Pancreas (tissue), 10 donors: ENCODE measurements at regions not wholly inside any gene's neighbourhood (a gene's known extent, or its start where the extent isn't known, plus 50 kb on each side); places are given as distances from the start of the nearest gene placed in this dataset.

ENCODE experiments used
- ATAC-seq, 4 donors: fragments of 200-7000 bp; cut with Tn5 transposase; one replicate each; pipeline versions ENCODE4 v1.8.0 to v1.9.1; 2020; ENCODE audit warnings: mild to moderate bottlenecking in 4 of 4, moderate library complexity in 4 of 4
- DNase-seq, 6 donors: peaks; one replicate each; pipeline ENCODE4 v3.0.0-alpha.2; 2020
- FAIRE-seq: peaks from 2 replicates; lab custom pipeline; 2012; peaks lifted over from hg19 to GRCh38; lab: Jason Lieb, UNC
- H3K27ac ChIP-seq, 4 donors: fragments of 200-600 bp; sonication (generic); 1 replicate in 3 of 4; 2 replicates in 1 of 4; pipeline versions ENCODE4 v1.5.0 to v1.8.0; 2020
- H3K27me3 ChIP-seq, 4 donors: fragments of 200-600 bp; one replicate each; pipeline ENCODE4 v1.8.0; 2021
- H3K36me3 ChIP-seq, 3 donors: fragments of 200-600 bp; sonication (generic) in 1 of 3; one replicate each; pipeline versions ENCODE4 v1.5.0 to v1.8.0; 2020 to 2021
- H3K4me1 ChIP-seq, 3 donors: fragments of 200-600 bp; one replicate each; pipeline ENCODE4 v1.8.0; 2021
- H3K4me3 ChIP-seq, 4 donors: fragments of 200-600 bp; sonication (generic) in 2 of 4; one replicate each; pipeline versions ENCODE4 v1.5.0 to v1.8.0; 2020 to 2021
- H3K9me3 ChIP-seq, 4 donors: fragments of 200-600 bp; one replicate each; pipeline ENCODE4 v1.8.0; 2021
- CTCF ChIP-seq, 4 donors: fragments of 200-600 bp; sonication (generic) in 3 of 4; IDR thresholded peaks; one replicate each; pipeline versions ENCODE4 v1.5.0 to v1.8.0; 2021; ENCODE audit warnings: antibody characterized with exemption in 4 of 4
- WGBS, 2 donors: extraction: QIAGEN DNeasy Blood & Tissue Kit; methylation state at CpG; one replicate each; pipeline ENCODE4 v1.1.7; 2013; 5-methylcytosine and 5-hydroxymethylcytosine counted together
- intact Hi-C, 3 donors: fragments of 100-400 bp; cut with DNase I; formaldehyde crosslinking; loops; one replicate each; pipeline versions ENCODE4 v1.11.1 to v1.14.2; 2022
- donor health status: healthy with polysubstance abuse.
- donor health status: DM: no; HTN: no; CAD: no; lungs with moderate emphysema.
- donor health status: DM: no; HTN: no; CAD: no.
- donor health status: control.
- donor health status: control.
- donor health status: Bipolar disorder and iron deficiency.
- donor health status: DM: yes; HTN: yes; CAD: no.
- donor health status: DM: no; HTN: no; CAD: no.
- donor health status: DM: no; HTN: no; CAD: no.
- donor health status: DM: yes; HTN: yes; CAD: no.

GRCh38 chr2:103208916-103209315, 447.1 kb downstream of the TMEM182 start:
- H3K27me3 ChIP-seq: no peaks in the 10 kb centered on the region
- FAIRE-seq (no peak), DNase-seq (no peak), ATAC-seq (no peak)
- no peaks in the 10 kb centered on the region for H3K36me3 ChIP-seq
- no peak for TF ChIP-seq CTCF (IDR thresholded peaks at IDR 0.05)
- H3K27ac ChIP-seq: no peak overlapping the region
- intact Hi-C loops: no loop called here
- H3K9me3 ChIP-seq: no peaks in the 10 kb centered on the region
- WGBS, 2 donors: 34 to 45% methylated on average over 3 of the region's 3 CpGs
- H3K4me3 ChIP-seq: no peak overlapping the region
- no peaks in the 10 kb centered on the region for H3K4me1 ChIP-seq

GRCh38 chr2:103213028-103213542, 451.3 kb downstream of the TMEM182 start:
- FAIRE-seq: no peak
- DNase-seq: no peak
- 50 to 60% methylated on average over 3 of the region's 3 CpGs for WGBS, 2 donors
- Histone ChIP-seq H3K36me3 (no peaks in the 10 kb centered on the region), H3K27me3 (no peaks in the 10 kb centered on the region), H3K4me3 (no peak overlapping the region), H3K9me3 (no peaks in the 10 kb centered on the region), H3K4me1 (no peaks in the 10 kb centered on the region), H3K27ac (no peak overlapping the region)
- no peak for TF ChIP-seq CTCF (IDR thresholded peaks at IDR 0.05)
- intact Hi-C loops: no loop called here
- ATAC-seq: no peak

DNA sequence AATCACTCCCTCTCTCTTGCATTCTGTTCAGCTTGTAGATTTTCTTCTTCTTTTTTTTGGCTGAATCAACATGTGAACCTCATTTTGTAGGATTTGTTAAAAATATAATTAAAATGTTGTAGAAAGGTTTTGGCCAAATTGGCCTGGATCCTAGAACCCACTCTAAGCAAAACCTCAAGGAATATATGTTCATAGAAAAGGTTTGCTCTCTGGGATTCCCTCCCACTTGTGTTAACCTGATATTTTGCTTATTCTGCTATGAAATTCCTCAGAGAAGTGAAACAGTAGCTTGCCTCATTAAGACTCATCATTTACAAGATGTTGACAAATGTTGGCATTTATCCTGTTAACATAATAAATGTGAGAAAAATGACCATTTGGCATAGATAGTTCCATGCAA, 456.7 kb downstream of the TMEM182 start:
- no peak for ATAC-seq
- no peaks in the 10 kb centered on the region for H3K4me1 ChIP-seq

DNA sequence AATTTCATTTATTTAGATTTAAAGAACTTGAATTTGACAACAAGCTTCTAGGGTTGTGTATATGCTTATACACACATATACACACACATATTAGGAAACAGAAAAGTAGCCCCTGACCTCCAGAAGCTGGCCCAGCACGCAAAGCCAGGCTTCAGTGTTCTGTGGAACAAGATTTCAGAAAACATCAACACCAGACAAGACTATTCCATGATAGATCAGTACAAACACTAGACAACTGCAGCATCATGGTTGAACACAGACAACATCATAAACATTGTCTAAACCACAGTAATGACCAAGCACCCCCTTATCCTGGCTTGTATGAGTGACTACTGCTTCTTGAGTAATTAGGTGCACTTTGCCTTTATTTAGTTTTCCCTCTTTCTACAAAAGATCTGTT, 457.6 kb downstream of the TMEM182 start:
- no peaks in the 10 kb centered on the region for H3K9me3 ChIP-seq
- DNase-seq (no peak), FAIRE-seq (no peak), ATAC-seq (no peak)
- 63 to 73% methylated on average over 1 of the region's 1 CpG for WGBS, 2 donors
- H3K4me3 ChIP-seq: no peak overlapping the region
- no peaks in the 10 kb centered on the region for H3K27me3 ChIP-seq
- no peaks in the 10 kb centered on the region for H3K36me3 ChIP-seq
- H3K4me1 ChIP-seq: no peaks in the 10 kb centered on the region
- no peak overlapping the region for H3K27ac ChIP-seq
- intact Hi-C loops: no loop called here
- TF ChIP-seq CTCF (IDR thresholded peaks at IDR 0.05): no peak

More for the DNA sequence above, 456.7 kb downstream of the TMEM182 start:
- Histone ChIP-seq H3K36me3 (no peaks in the 10 kb centered on the region), H3K4me3 (no peak overlapping the region), H3K27me3 (no peaks in the 10 kb centered on the region), H3K9me3 (no peaks in the 10 kb centered on the region), H3K27ac (no peak overlapping the region)
- FAIRE-seq: no peak
- no peak for DNase-seq
- no peak for TF ChIP-seq CTCF (IDR thresholded peaks at IDR 0.05)
- intact Hi-C loops: no loop called here

- H3K4me1 ChIP-seq: no peaks in the 10 kb centered on the region
- no peak for TF ChIP-seq CTCF (IDR thresholded peaks at IDR 0.05)
- intact Hi-C loops: no loop called here
- H3K4me3 ChIP-seq: no peak overlapping the region
- H3K27me3 ChIP-seq: no peaks in the 10 kb centered on the region
- no peaks in the 10 kb centered on the region for H3K9me3 ChIP-seq
- DNase-seq (no peak), FAIRE-seq (no peak), ATAC-seq (no peak)
- no peak overlapping the region for H3K27ac ChIP-seq
- no peaks in the 10 kb centered on the region for H3K36me3 ChIP-seq
Measured at GRCh38 chr2:103222969-103223368, 461.1 kb downstream of the TMEM182 start.
